ENCODE measurements at regions not wholly inside any gene's neighbourhood (a gene's known extent, or its start where the extent isn't known, plus 50 kb on each side); places are given as distances from the start of the nearest gene placed in this dataset.

GRCh38 chr6:167714152-167714551 is 112.6 kb upstream of the AFDN start:
- H3K9me3 ChIP-seq (ENCODE audit: control extremely low read depth in 1 of 5, control insufficient read depth in 4 of 5, insufficient read depth in 2 of 5, low read depth in 1 of 5, low read length in 4 of 5), result peaks cover 0 to 13% (median 0%) of the 10 kb centered on the region in 5 experiments
- no peak for DNase-seq
- H3K4me3 ChIP-seq (ENCODE audit: control insufficient read depth in 1 of 7, extremely low read depth in 1 of 7, insufficient read depth in 4 of 7, low read depth in 2 of 7, low read length in 6 of 7), result no peak overlapping the region
- POLR2A ChIA-PET, result no interaction called here
- WGBS (ENCODE audit: insufficient coverage), result 57% methylated on average over 6 of the region's 8 CpGs
- H3K4me1 ChIP-seq (ENCODE audit: control extremely low read depth in 1 of 4, control insufficient read depth in 4 of 4, insufficient read depth in 4 of 4, low read length in 3 of 4), result no peaks in the 10 kb centered on the region
- CTCF ChIA-PET, result no interaction called here
- no peaks in the 10 kb centered on the region for H3K36me3 ChIP-seq (ENCODE audit: control insufficient read depth in 4 of 4, insufficient read depth in 4 of 4, low read length in 3 of 4)
- H3K27me3 ChIP-seq (replicated peaks in 2 of 5; ENCODE audit: control insufficient read depth in 4 of 5, insufficient read depth in 5 of 5, low read length in 4 of 5), result peaks cover 8 to 93% (median 47%) of the 10 kb centered on the region in 5 experiments
- H3K27ac ChIP-seq (ENCODE audit: insufficient read depth in 1 of 2, low read depth in 1 of 2, low read length in 2 of 2, poor library complexity in 1 of 2, severe bottlenecking in 2 of 2), result no peak overlapping the region

- 98% methylated on average over 5 of the region's 9 CpGs for WGBS (ENCODE audit: insufficient coverage)
- Histone ChIP-seq H3K27ac (ENCODE audit: insufficient read depth in 1 of 2, low read depth in 1 of 2, low read length in 2 of 2, poor library complexity in 1 of 2, severe bottlenecking in 2 of 2) (no peak overlapping the region), H3K36me3 (ENCODE audit: control insufficient read depth in 4 of 4, insufficient read depth in 4 of 4, low read length in 3 of 4) (no peaks in the 10 kb centered on the region), H3K9me3 (ENCODE audit: control extremely low read depth in 1 of 5, control insufficient read depth in 4 of 5, insufficient read depth in 2 of 5, low read depth in 1 of 5, low read length in 4 of 5) (peaks cover 0 to 13% (median 0%) of the 10 kb centered on the region in 5 experiments), H3K4me3 (ENCODE audit: control insufficient read depth in 1 of 7, extremely low read depth in 1 of 7, insufficient read depth in 4 of 7, low read depth in 2 of 7, low read length in 6 of 7) (no peak overlapping the region), H3K4me1 (ENCODE audit: control extremely low read depth in 1 of 4, control insufficient read depth in 4 of 4, insufficient read depth in 4 of 4, low read length in 3 of 4) (no peaks in the 10 kb centered on the region), H3K27me3 (replicated peaks in 2 of 5; ENCODE audit: control insufficient read depth in 4 of 5, insufficient read depth in 5 of 5, low read length in 4 of 5) (peaks cover 8 to 90% (median 50%) of the 10 kb centered on the region in 5 experiments)
- ChIA-PET CTCF (interaction anchor here (1.4 kb wide), 1 partner anchor 36 kb away, joined by 3 read pairs; no protein-coding TSS in a partner anchor), POLR2A (no interaction called here)
- no peak for DNase-seq
These were observed 109.3 kb upstream of the AFDN start for GRCh38 chr6:167717455-167717854.

GRCh38 chr6:167717867-167718266 is 108.8 kb upstream of the AFDN start:
- POLR2A ChIA-PET, result no interaction called here
- Histone ChIP-seq H3K4me3 (ENCODE audit: control insufficient read depth in 1 of 7, extremely low read depth in 1 of 7, insufficient read depth in 4 of 7, low read depth in 2 of 7, low read length in 6 of 7) (no peak overlapping the region), H3K27me3 (replicated peaks in 2 of 5; ENCODE audit: control insufficient read depth in 4 of 5, insufficient read depth in 5 of 5, low read length in 4 of 5) (peaks cover 8 to 90% (median 52%) of the 10 kb centered on the region in 5 experiments), H3K9me3 (ENCODE audit: control extremely low read depth in 1 of 5, control insufficient read depth in 4 of 5, insufficient read depth in 2 of 5, low read depth in 1 of 5, low read length in 4 of 5) (peaks cover 0 to 13% (median 0%) of the 10 kb centered on the region in 5 experiments), H3K4me1 (ENCODE audit: control extremely low read depth in 1 of 4, control insufficient read depth in 4 of 4, insufficient read depth in 4 of 4, low read length in 3 of 4) (no peaks in the 10 kb centered on the region), H3K36me3 (ENCODE audit: control insufficient read depth in 4 of 4, insufficient read depth in 4 of 4, low read length in 3 of 4) (no peaks in the 10 kb centered on the region), H3K27ac (ENCODE audit: insufficient read depth in 1 of 2, low read depth in 1 of 2, low read length in 2 of 2, poor library complexity in 1 of 2, severe bottlenecking in 2 of 2) (no peak overlapping the region)
- CTCF ChIA-PET, result interaction anchor here (1.4 kb wide), 1 partner anchor 36 kb away, joined by 3 read pairs; no protein-coding TSS in a partner anchor
- DNase-seq, result no peak
- 100% methylated on average over 1 of the region's 2 CpGs for WGBS (ENCODE audit: insufficient coverage)

- DNase-seq, result no peak
- ChIA-PET POLR2A (no interaction called here), CTCF (no interaction called here)
- H3K9me3 ChIP-seq (ENCODE audit: control extremely low read depth in 1 of 5, control insufficient read depth in 4 of 5, insufficient read depth in 2 of 5, low read depth in 1 of 5, low read length in 4 of 5), result peaks cover 0 to 16% (median 8%) of the 10 kb centered on the region in 5 experiments
- 77% methylated on average over 21 of the region's 23 CpGs for WGBS (ENCODE audit: insufficient coverage)
- peaks cover 8 to 85% (median 41%) of the 10 kb centered on the region in 5 experiments for H3K27me3 ChIP-seq (replicated peaks in 2 of 5; ENCODE audit: control insufficient read depth in 4 of 5, insufficient read depth in 5 of 5, low read length in 4 of 5)
- no peak overlapping the region for H3K4me3 ChIP-seq (ENCODE audit: control insufficient read depth in 1 of 7, extremely low read depth in 1 of 7, insufficient read depth in 4 of 7, low read depth in 2 of 7, low read length in 6 of 7)
- H3K27ac ChIP-seq (ENCODE audit: insufficient read depth in 1 of 2, low read depth in 1 of 2, low read length in 2 of 2, poor library complexity in 1 of 2, severe bottlenecking in 2 of 2), result no peak overlapping the region
- no peaks in the 10 kb centered on the region for H3K36me3 ChIP-seq (ENCODE audit: control insufficient read depth in 4 of 4, insufficient read depth in 4 of 4, low read length in 3 of 4)
- H3K4me1 ChIP-seq (ENCODE audit: control extremely low read depth in 1 of 4, control insufficient read depth in 4 of 4, insufficient read depth in 4 of 4, low read length in 3 of 4), result no peaks in the 10 kb centered on the region
These were observed 106.8 kb upstream of the AFDN start for GRCh38 chr6:167719920-167720319.

GRCh38 chr6:167720456-167721285 is 106.0 kb upstream of the AFDN start:
- POLR2A ChIA-PET, result no interaction called here
- H3K27me3 ChIP-seq (replicated peaks in 2 of 5; ENCODE audit: control insufficient read depth in 4 of 5, insufficient read depth in 5 of 5, low read length in 4 of 5), result peaks cover 4 to 81% (median 37%) of the 10 kb centered on the region in 5 experiments
- H3K36me3 ChIP-seq (ENCODE audit: control insufficient read depth in 4 of 4, insufficient read depth in 4 of 4, low read length in 3 of 4), result no peaks in the 10 kb centered on the region
- no peaks in the 10 kb centered on the region for H3K4me1 ChIP-seq (ENCODE audit: control extremely low read depth in 1 of 4, control insufficient read depth in 4 of 4, insufficient read depth in 4 of 4, low read length in 3 of 4)
- H3K4me3 ChIP-seq (ENCODE audit: control insufficient read depth in 1 of 7, extremely low read depth in 1 of 7, insufficient read depth in 4 of 7, low read depth in 2 of 7, low read length in 6 of 7), result no peak overlapping the region
- DNase-seq, result no peak
- CTCF ChIA-PET, result no interaction called here
- WGBS (ENCODE audit: insufficient coverage), result 94% methylated on average over 18 of the region's 31 CpGs
- H3K27ac ChIP-seq (ENCODE audit: insufficient read depth in 1 of 2, low read depth in 1 of 2, low read length in 2 of 2, poor library complexity in 1 of 2, severe bottlenecking in 2 of 2), result no peak overlapping the region
- peaks cover 0 to 16% (median 8%) of the 10 kb centered on the region in 5 experiments for H3K9me3 ChIP-seq (ENCODE audit: control extremely low read depth in 1 of 5, control insufficient read depth in 4 of 5, insufficient read depth in 2 of 5, low read depth in 1 of 5, low read length in 4 of 5)

GRCh38 chr6:167721291-167721690 is 105.4 kb upstream of the AFDN start:
- Histone ChIP-seq H3K4me3 (ENCODE audit: control insufficient read depth in 1 of 7, extremely low read depth in 1 of 7, insufficient read depth in 4 of 7, low read depth in 2 of 7, low read length in 6 of 7) (no peak overlapping the region), H3K9me3 (ENCODE audit: control extremely low read depth in 1 of 5, control insufficient read depth in 4 of 5, insufficient read depth in 2 of 5, low read depth in 1 of 5, low read length in 4 of 5) (peaks cover 0 to 16% (median 8%) of the 10 kb centered on the region in 5 experiments), H3K4me1 (ENCODE audit: control extremely low read depth in 1 of 4, control insufficient read depth in 4 of 4, insufficient read depth in 4 of 4, low read length in 3 of 4) (no peaks in the 10 kb centered on the region), H3K36me3 (ENCODE audit: control insufficient read depth in 4 of 4, insufficient read depth in 4 of 4, low read length in 3 of 4) (no peaks in the 10 kb centered on the region), H3K27me3 (replicated peaks in 2 of 5; ENCODE audit: control insufficient read depth in 4 of 5, insufficient read depth in 5 of 5, low read length in 4 of 5) (peaks cover 5 to 85% (median 36%) of the 10 kb centered on the region in 5 experiments), H3K27ac (ENCODE audit: insufficient read depth in 1 of 2, low read depth in 1 of 2, low read length in 2 of 2, poor library complexity in 1 of 2, severe bottlenecking in 2 of 2) (no peak overlapping the region)
- POLR2A ChIA-PET, result no interaction called here
- no peak for DNase-seq
- CTCF ChIA-PET, result no interaction called here
- WGBS (ENCODE audit: insufficient coverage), result 89% methylated on average over 6 of the region's 10 CpGs

- no peaks in the 10 kb centered on the region for H3K36me3 ChIP-seq (ENCODE audit: control insufficient read depth in 4 of 4, insufficient read depth in 4 of 4, low read length in 3 of 4)
- no peak overlapping the region for H3K4me3 ChIP-seq (ENCODE audit: control insufficient read depth in 1 of 7, extremely low read depth in 1 of 7, insufficient read depth in 4 of 7, low read depth in 2 of 7, low read length in 6 of 7)
- H3K9me3 ChIP-seq (ENCODE audit: control extremely low read depth in 1 of 5, control insufficient read depth in 4 of 5, insufficient read depth in 2 of 5, low read depth in 1 of 5, low read length in 4 of 5), result peaks cover 0 to 14% (median 8%) of the 10 kb centered on the region in 5 experiments
- H3K27me3 ChIP-seq (replicated peaks in 2 of 5; ENCODE audit: control insufficient read depth in 4 of 5, insufficient read depth in 5 of 5, low read length in 4 of 5), result peaks cover 3 to 82% (median 29%) of the 10 kb centered on the region in 5 experiments
- CTCF ChIA-PET, result no interaction called here
- POLR2A ChIA-PET, result no interaction called here
- DNase-seq, result no peak
- H3K27ac ChIP-seq (ENCODE audit: insufficient read depth in 1 of 2, low read depth in 1 of 2, low read length in 2 of 2, poor library complexity in 1 of 2, severe bottlenecking in 2 of 2), result no peak overlapping the region
- WGBS (ENCODE audit: insufficient coverage), result 60% methylated on average over 20 of the region's 21 CpGs
- no peaks in the 10 kb centered on the region for H3K4me1 ChIP-seq (ENCODE audit: control extremely low read depth in 1 of 4, control insufficient read depth in 4 of 4, insufficient read depth in 4 of 4, low read length in 3 of 4)
These were observed 103.9 kb upstream of the AFDN start for GRCh38 chr6:167722634-167723309.

Measured in common myeloid progenitor, CD34-positive (primary cell).